Type B pancreatic cell (in vitro differentiated cells): ENCODE measurements at regions not wholly inside any gene's neighbourhood (a gene's known extent, or its start where the extent isn't known, plus 50 kb on each side); places are given as distances from the start of the nearest gene placed in this dataset.
"Not testable (repeated sequence)": the region's sequence is repeated elsewhere in the genome, so short reads cannot be mapped to it uniquely, and the experiment has no call there.

ENCODE experiments used
- DNase-seq: peaks from one replicate; pipeline ENCODE4 v3.0.0; 2021; ENCODE audit warnings: mixed read lengths; ENCODE audit not compliant: unreplicated experiment; ENCODE audit errors: extremely low spot score
- H3K27ac Mint-ChIP-seq: 2 replicates; pipeline ENCODE4 v1.8.0; 2021; ENCODE audit warnings: mild to moderate bottlenecking, mixed read lengths
- H3K27me3 Mint-ChIP-seq: 2 replicates; pipeline ENCODE4 v1.8.0; 2021; ENCODE audit warnings: mixed read lengths
- H3K36me3 Mint-ChIP-seq: 2 replicates; pipeline ENCODE4 v1.8.0; 2021; ENCODE audit warnings: mixed read lengths
- H3K4me1 Mint-ChIP-seq: one replicate; pipeline ENCODE4 v1.8.0; 2021; ENCODE audit warnings: mixed read lengths; ENCODE audit not compliant: unreplicated experiment
- H3K4me3 Mint-ChIP-seq: 2 replicates; pipeline ENCODE4 v1.8.0; 2021; ENCODE audit warnings: mild to moderate bottlenecking, mixed read lengths
- H3K9me3 Mint-ChIP-seq: 2 replicates; pipeline ENCODE4 v1.8.0; 2021; ENCODE audit warnings: mixed read lengths
- TF ChIP-seq, protein P1 (sequence below): fragments of 200-600 bp; sonication (generic); conservative IDR thresholded peaks from 2 replicates; pipeline ENCODE4 v1.5.0; 2021; ENCODE audit warnings: antibody characterized with exemption, mild to moderate bottlenecking

GRCh38 chr14:52179141-52179790, 88.2 kb upstream of the PTGDR start:
- Mint-ChIP-seq H3K36me3 (no peaks in the 10 kb centered on the region), H3K27me3 (no peaks in the 10 kb centered on the region), H3K4me1 (no peaks in the 10 kb centered on the region), H3K9me3 (peaks cover 9% of the 10 kb centered on the region), H3K4me3 (no peak overlapping the region), H3K27ac (no peak overlapping the region)
- TF ChIP-seq, protein P1, sequence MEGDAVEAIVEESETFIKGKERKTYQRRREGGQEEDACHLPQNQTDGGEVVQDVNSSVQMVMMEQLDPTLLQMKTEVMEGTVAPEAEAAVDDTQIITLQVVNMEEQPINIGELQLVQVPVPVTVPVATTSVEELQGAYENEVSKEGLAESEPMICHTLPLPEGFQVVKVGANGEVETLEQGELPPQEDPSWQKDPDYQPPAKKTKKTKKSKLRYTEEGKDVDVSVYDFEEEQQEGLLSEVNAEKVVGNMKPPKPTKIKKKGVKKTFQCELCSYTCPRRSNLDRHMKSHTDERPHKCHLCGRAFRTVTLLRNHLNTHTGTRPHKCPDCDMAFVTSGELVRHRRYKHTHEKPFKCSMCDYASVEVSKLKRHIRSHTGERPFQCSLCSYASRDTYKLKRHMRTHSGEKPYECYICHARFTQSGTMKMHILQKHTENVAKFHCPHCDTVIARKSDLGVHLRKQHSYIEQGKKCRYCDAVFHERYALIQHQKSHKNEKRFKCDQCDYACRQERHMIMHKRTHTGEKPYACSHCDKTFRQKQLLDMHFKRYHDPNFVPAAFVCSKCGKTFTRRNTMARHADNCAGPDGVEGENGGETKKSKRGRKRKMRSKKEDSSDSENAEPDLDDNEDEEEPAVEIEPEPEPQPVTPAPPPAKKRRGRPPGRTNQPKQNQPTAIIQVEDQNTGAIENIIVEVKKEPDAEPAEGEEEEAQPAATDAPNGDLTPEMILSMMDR, result no peak
- DNase-seq, result no peak

GRCh38 chr14:52175982-52176502, 91.5 kb upstream of the PTGDR start:
- Mint-ChIP-seq H3K4me1 (no peaks in the 10 kb centered on the region), H3K27ac (no peak overlapping the region), H3K4me3 (no peak overlapping the region), H3K9me3 (peaks cover 13% of the 10 kb centered on the region), H3K36me3 (no peaks in the 10 kb centered on the region), H3K27me3 (no peaks in the 10 kb centered on the region)
- TF ChIP-seq, protein P1, result no peak
- no peak for DNase-seq

GRCh38 chr14:52171932-52172331, 95.6 kb upstream of the PTGDR start:
- not testable (repeated sequence) for DNase-seq

DNA sequence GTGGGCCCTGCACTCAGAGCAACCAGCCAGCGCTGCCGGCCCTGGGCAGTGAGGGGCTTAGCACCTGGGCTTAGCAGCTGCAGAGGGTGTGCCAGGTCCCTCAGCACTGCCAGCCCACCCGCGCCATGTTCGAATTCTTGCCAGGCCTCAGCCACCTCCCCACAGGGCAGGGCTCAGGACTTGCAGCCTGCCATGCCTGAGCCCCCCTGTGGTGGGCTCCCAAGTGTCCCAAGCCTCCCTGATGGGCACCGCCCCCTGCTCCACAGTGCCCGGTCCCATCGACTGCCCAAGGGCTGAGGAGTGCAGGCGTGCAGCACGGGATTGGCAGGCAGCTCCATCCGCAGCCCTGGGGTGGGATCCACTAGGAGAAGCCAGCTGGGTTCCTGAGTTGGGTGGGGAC, 98.0 kb upstream of the NID2 start:
- no peak overlapping the region for H3K4me3 Mint-ChIP-seq
- TF ChIP-seq, protein P1, result no peak
- H3K27ac Mint-ChIP-seq, result no peak overlapping the region
- no peaks in the 10 kb centered on the region for H3K4me1 Mint-ChIP-seq
- no peak for DNase-seq
- peaks cover 18% of the 10 kb centered on the region for H3K9me3 Mint-ChIP-seq
- no peaks in the 10 kb centered on the region for H3K36me3 Mint-ChIP-seq
- no peaks in the 10 kb centered on the region for H3K27me3 Mint-ChIP-seq

More at GRCh38 chr14:52171932-52172331, 95.6 kb upstream of the PTGDR start:
- not testable (repeated sequence) for H3K4me3 Mint-ChIP-seq, H3K27me3 Mint-ChIP-seq, H3K4me1 Mint-ChIP-seq, H3K36me3 Mint-ChIP-seq, H3K27ac Mint-ChIP-seq
- H3K9me3 Mint-ChIP-seq, result peaks cover 17% of the 10 kb centered on the region

DNA sequence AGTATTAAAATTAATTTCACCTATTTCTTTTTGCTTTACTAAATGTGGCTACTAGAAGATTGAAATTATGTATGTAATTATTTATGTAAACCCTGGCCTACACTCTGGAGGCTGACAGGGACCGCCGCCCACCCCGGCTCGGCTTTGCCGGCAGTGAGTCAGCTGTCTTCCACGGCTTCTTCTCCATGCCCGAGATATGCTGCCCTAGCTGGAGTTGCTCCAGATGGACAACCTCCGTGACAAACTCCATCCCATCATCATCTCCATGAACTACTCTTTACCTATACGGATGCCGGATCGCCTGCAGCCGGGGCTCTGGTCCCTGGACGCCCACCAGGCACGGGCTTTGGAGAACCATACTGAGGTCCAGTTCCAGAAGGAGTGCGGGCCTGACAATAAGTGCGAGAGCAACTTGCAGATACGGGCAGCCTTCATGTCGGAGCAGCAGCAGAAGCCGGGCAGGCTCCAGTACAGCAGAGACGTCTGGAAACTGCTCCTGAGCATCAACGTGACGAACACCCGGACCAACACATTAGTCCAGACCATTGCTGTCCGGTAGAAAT, 86.9 kb upstream of the NID2 start:
- Mint-ChIP-seq H3K9me3 (no peaks in the 10 kb centered on the region), H3K27ac (no peak overlapping the region), H3K4me3 (no peak overlapping the region), H3K36me3 (no peaks in the 10 kb centered on the region), H3K4me1 (peaks cover 7% of the 10 kb centered on the region), H3K27me3 (peaks cover 4% of the 10 kb centered on the region)
- TF ChIP-seq, protein P1, result no peak
- DNase-seq, result no peak

DNA sequence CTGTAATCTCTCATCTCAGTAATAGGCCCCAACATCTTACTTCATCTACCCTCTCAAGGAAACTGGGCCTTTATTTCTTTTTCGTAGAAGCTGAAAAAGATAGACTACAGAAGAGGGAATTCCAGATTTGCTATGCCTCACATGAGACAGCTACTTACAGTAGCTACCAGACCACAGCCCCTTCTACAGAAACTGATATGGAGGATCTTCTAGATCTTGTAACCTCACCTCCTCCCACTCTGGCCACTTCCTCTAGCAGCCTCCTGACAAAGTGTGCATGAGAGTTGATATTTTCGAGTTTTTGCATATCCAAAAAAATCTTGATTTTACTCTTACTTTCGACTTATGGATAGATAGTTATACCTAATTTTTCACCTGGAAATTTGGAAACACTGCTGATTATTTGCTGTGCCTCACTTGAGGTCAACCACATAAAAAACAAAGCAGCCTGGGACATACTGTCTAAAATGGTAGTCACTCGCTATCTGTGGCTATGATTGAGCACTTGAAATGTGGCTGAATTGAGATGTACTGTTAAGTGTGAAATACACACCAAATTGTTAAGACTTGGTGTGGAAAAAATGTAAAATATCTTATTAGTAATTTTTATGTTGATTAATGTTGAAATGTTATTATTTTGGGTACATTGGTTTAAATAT, 86.3 kb upstream of the NID2 start:
- Mint-ChIP-seq H3K27me3 (peaks cover under 1% of the 10 kb centered on the region), H3K4me3 (no peak overlapping the region), H3K36me3 (no peaks in the 10 kb centered on the region), H3K27ac (no peak overlapping the region), H3K4me1 (peaks cover 7% of the 10 kb centered on the region), H3K9me3 (no peaks in the 10 kb centered on the region)
- TF ChIP-seq, protein P1, result no peak
- DNase-seq, result no peak
